ENCODE measurements at regions not wholly inside any gene's neighbourhood (a gene's known extent, or its start where the extent isn't known, plus 50 kb on each side); places are given as distances from the start of the nearest gene placed in this dataset.

- intact Hi-C loops (cut with DNase I): no loop called here
- DNase-seq (ENCODE audit: low spot score): no peak
These were observed 783.2 kb downstream of the RPA4 start for GRCh38 chrX:97666890-97667289.

- intact Hi-C loops (cut with DNase I): no loop called here
These were observed 784.4 kb downstream of the RPA4 start for GRCh38 chrX:97668126-97668525.

GRCh38 chrX:97672138-97672537, 788.4 kb downstream of the RPA4 start:
- no peak for DNase-seq (ENCODE audit: low spot score)
- intact Hi-C loops (cut with DNase I): no loop called here

More at GRCh38 chrX:97668126-97668525, 784.4 kb downstream of the RPA4 start:
- no peak for DNase-seq (ENCODE audit: low spot score)

GRCh38 chrX:97672608-97673007, 788.9 kb downstream of the RPA4 start:
- DNase-seq (ENCODE audit: low spot score): no peak
- intact Hi-C loops (cut with DNase I): no loop called here

GRCh38 chrX:97673135-97673534, 789.4 kb downstream of the RPA4 start:
- no peak for DNase-seq (ENCODE audit: low spot score)
- intact Hi-C loops (cut with DNase I): no loop called here

GRCh38 chrX:97682991-97683840, 799.5 kb downstream of the RPA4 start:
- intact Hi-C loops (cut with DNase I): no loop called here
- DNase-seq (ENCODE audit: low spot score): no peak

- intact Hi-C loops (cut with DNase I): no loop called here
- DNase-seq (ENCODE audit: low spot score): no peak
These were observed 802.0 kb downstream of the RPA4 start for GRCh38 chrX:97685753-97686152.

- intact Hi-C loops (cut with DNase I): no loop called here
- DNase-seq (ENCODE audit: low spot score): no peak
These were observed 808.3 kb downstream of the RPA4 start for GRCh38 chrX:97691901-97692455.

GRCh38 chrX:97692575-97692974, 808.9 kb downstream of the RPA4 start:
- no peak for DNase-seq (ENCODE audit: low spot score)
- intact Hi-C loops (cut with DNase I): no loop called here

- intact Hi-C loops (cut with DNase I): no loop called here
- DNase-seq (ENCODE audit: low spot score): no peak
These were observed 816.8 kb downstream of the RPA4 start for GRCh38 chrX:97700547-97700946.

- intact Hi-C loops (cut with DNase I): no loop called here
- no peak for DNase-seq (ENCODE audit: low spot score)
These were observed 820.8 kb downstream of the RPA4 start for GRCh38 chrX:97704474-97704873.

- no peak for DNase-seq (ENCODE audit: low spot score)
- intact Hi-C loops (cut with DNase I): no loop called here
These were observed 821.2 kb downstream of the RPA4 start for GRCh38 chrX:97704881-97705280.

- intact Hi-C loops (cut with DNase I): no loop called here
- DNase-seq (ENCODE audit: low spot score): no peak
These were observed 822.2 kb downstream of the RPA4 start for GRCh38 chrX:97705936-97706335.

- DNase-seq (ENCODE audit: low spot score): no peak
- intact Hi-C loops (cut with DNase I): no loop called here
These were observed 830.4 kb downstream of the RPA4 start for GRCh38 chrX:97714072-97714471.

- no peak for DNase-seq (ENCODE audit: low spot score)
- intact Hi-C loops (cut with DNase I): no loop called here
These were observed 844.5 kb downstream of the RPA4 start for GRCh38 chrX:97728215-97728614.

- no peak for DNase-seq (ENCODE audit: low spot score)
- intact Hi-C loops (cut with DNase I): no loop called here
These were observed 856.3 kb downstream of the RPA4 start for GRCh38 chrX:97740044-97740443.

GRCh38 chrX:97740886-97741285, 857.2 kb downstream of the RPA4 start:
- intact Hi-C loops (cut with DNase I): no loop called here
- DNase-seq (ENCODE audit: low spot score): no peak

GRCh38 chrX:97743014-97743413, 859.3 kb downstream of the RPA4 start:
- intact Hi-C loops (cut with DNase I): no loop called here
- DNase-seq (ENCODE audit: low spot score): no peak

- DNase-seq (ENCODE audit: low spot score): no peak
- intact Hi-C loops (cut with DNase I): no loop called here
These were observed 863.6 kb downstream of the RPA4 start for GRCh38 chrX:97747346-97747745.

- no peak for DNase-seq (ENCODE audit: low spot score)
- intact Hi-C loops (cut with DNase I): no loop called here
These were observed 867.3 kb downstream of the RPA4 start for GRCh38 chrX:97751016-97751415.

- intact Hi-C loops (cut with DNase I): no loop called here
- no peak for DNase-seq (ENCODE audit: low spot score)
These were observed 868.0 kb downstream of the RPA4 start for GRCh38 chrX:97751735-97752134.

All from cardiac septum (tissue), 1 donor.